ENCODE measurements at regions not wholly inside any gene's neighbourhood (a gene's known extent, or its start where the extent isn't known, plus 50 kb on each side); places are given as distances from the start of the nearest gene placed in this dataset.

DNA sequence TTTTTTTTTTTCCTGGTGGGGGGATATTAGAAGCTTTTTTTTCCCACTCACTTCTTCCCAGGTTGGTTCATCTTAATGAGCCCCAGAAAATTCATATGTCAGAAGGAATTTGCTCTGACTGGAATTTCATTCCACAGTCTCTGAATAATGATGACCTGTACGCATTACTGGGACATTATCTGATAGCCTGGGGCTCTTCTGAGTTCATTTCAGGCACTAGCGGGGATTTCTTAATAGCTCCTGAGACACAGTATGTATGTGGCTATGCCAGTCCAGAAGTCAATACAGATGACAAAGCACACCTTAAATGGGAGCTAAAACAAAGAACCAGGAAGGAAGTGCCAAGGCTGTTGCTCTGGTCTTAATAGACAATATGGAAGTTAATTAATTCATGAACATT lies 295.2 kb upstream of the IGFBP7 start:
- H3K4me1 ChIP-seq (ENCODE audit: control insufficient read depth in 1 of 2, insufficient read depth in 2 of 2, low read depth in 1 of 2, low read length in 1 of 2) = peaks cover 0 to 6% of the 10 kb centered on the region in 2 experiments; a peak in 2 of 4 replicates
- H3K9ac ChIP-seq = no peak overlapping the region
- H3K27me3 ChIP-seq (ENCODE audit: insufficient read depth) = no peaks in the 10 kb centered on the region
- peak overlapping the region in 1 of 2 experiments; percentile 10; a peak in 1 of 4 replicates for H3K27ac ChIP-seq (ENCODE audit: low read depth in 2 of 2, low read length in 1 of 2)
- no peaks in the 10 kb centered on the region for H3K36me3 ChIP-seq (replicated peaks in 1 of 2; ENCODE audit: control insufficient read depth in 1 of 2, insufficient read depth in 2 of 2, low read length in 1 of 2)
- 8% methylated on average over 2 of the region's 2 CpGs for WGBS (ENCODE audit: low lambda C conversion rate)
- H3F3A ChIP-seq (replicated peaks; ENCODE audit: insufficient read depth) = no peaks in the 10 kb centered on the region
- no peak overlapping the region for H3K4me3 ChIP-seq (ENCODE audit: low read depth in 2 of 2, low read length in 1 of 2)
- DNase-seq = peak; percentile 5
- H3K4me2 ChIP-seq = no peak overlapping the region
- H2AFZ ChIP-seq (ENCODE audit: low read depth) = no peak overlapping the region
- no peaks in the 10 kb centered on the region for H3K9me3 ChIP-seq
- CTCF ChIA-PET = interaction anchor here (1.1 to 5.6 kb wide), 2 partner anchors 21 to 238 kb away, joined by 3 to 35 read pairs; no protein-coding TSS in a partner anchor
- TF ChIP-seq PBX3 (IDR thresholded peaks at IDR 0.05) (peak; percentile 14; the same call in 1 of the 2 replicates), CHD2 (IDR thresholded peaks at IDR 0.05; ENCODE audit: low read length, partially characterized antibody) (no peak), GATA2 (CRISPR knock-in tag; IDR thresholded peaks at IDR 0.05) (peak; percentile 32; the same call in 1 of the 2 replicates), EP300 (IDR thresholded peaks at IDR 0.05; ENCODE audit: borderline replicate concordance in 1 of 2, low read depth in 1 of 2, low read length in 1 of 2) (peak in 1 of 2 experiments; percentile 34; a peak in 1 of 4 replicates)
- H4K20me1 ChIP-seq (ENCODE audit: insufficient read depth) = no peaks in the 10 kb centered on the region
- H3K79me2 ChIP-seq (ENCODE audit: insufficient read depth) = no peaks in the 10 kb centered on the region
- no peaks in the 10 kb centered on the region for H3K9me2 ChIP-seq
- POLR2A ChIA-PET = no interaction called here

- Histone ChIP-seq H3K4me3 (ENCODE audit: low read depth in 2 of 2, low read length in 1 of 2) (no peak overlapping the region), H4K20me1 (ENCODE audit: insufficient read depth) (no peaks in the 10 kb centered on the region), H3K9me2 (no peaks in the 10 kb centered on the region), H2AFZ (ENCODE audit: low read depth) (no peak overlapping the region), H3K27ac (ENCODE audit: low read depth in 2 of 2, low read length in 1 of 2) (no peak overlapping the region), H3K4me2 (no peak overlapping the region), H3K4me1 (ENCODE audit: control insufficient read depth in 1 of 2, insufficient read depth in 2 of 2, low read depth in 1 of 2, low read length in 1 of 2) (peaks cover 0 to 6% of the 10 kb centered on the region in 2 experiments; a peak in 2 of 4 replicates), H3K27me3 (ENCODE audit: insufficient read depth) (no peaks in the 10 kb centered on the region), H3K36me3 (replicated peaks in 1 of 2; ENCODE audit: control insufficient read depth in 1 of 2, insufficient read depth in 2 of 2, low read length in 1 of 2) (no peaks in the 10 kb centered on the region), H3K9ac (no peak overlapping the region), H3F3A (replicated peaks; ENCODE audit: insufficient read depth) (no peaks in the 10 kb centered on the region), H3K79me2 (ENCODE audit: insufficient read depth) (no peaks in the 10 kb centered on the region), H3K9me3 (no peaks in the 10 kb centered on the region)
- TF ChIP-seq YY1 (IDR thresholded peaks at IDR 0.05; ENCODE audit: low read depth) (no peak), MXI1 (IDR thresholded peaks at IDR 0.05; ENCODE audit: low read depth, low read length) (no peak), RAD21 (IDR thresholded peaks at IDR 0.05; ENCODE audit: low read length) (no peak), EZH2phosphoT487 (IDR thresholded peaks at IDR 0.05; ENCODE audit: borderline replicate concordance, low read depth) (no peak), RFX5 (IDR thresholded peaks at IDR 0.05; ENCODE audit: low read length) (no peak), TEAD4 (IDR thresholded peaks at IDR 0.05; ENCODE audit: borderline replicate concordance, insufficient read depth) (no peak), FOSL2 (IDR thresholded peaks at IDR 0.05; ENCODE audit: borderline replicate concordance, low read depth) (no peak), EP300 (IDR thresholded peaks at IDR 0.05; ENCODE audit: borderline replicate concordance in 1 of 2, low read depth in 1 of 2, low read length in 1 of 2) (no peak), TCF12 (IDR thresholded peaks at IDR 0.05) (no peak), TAF1 (IDR thresholded peaks at IDR 0.05; ENCODE audit: borderline replicate concordance, low read depth, low read length) (no peak)
- TF ChIP-seq, protein P1, sequence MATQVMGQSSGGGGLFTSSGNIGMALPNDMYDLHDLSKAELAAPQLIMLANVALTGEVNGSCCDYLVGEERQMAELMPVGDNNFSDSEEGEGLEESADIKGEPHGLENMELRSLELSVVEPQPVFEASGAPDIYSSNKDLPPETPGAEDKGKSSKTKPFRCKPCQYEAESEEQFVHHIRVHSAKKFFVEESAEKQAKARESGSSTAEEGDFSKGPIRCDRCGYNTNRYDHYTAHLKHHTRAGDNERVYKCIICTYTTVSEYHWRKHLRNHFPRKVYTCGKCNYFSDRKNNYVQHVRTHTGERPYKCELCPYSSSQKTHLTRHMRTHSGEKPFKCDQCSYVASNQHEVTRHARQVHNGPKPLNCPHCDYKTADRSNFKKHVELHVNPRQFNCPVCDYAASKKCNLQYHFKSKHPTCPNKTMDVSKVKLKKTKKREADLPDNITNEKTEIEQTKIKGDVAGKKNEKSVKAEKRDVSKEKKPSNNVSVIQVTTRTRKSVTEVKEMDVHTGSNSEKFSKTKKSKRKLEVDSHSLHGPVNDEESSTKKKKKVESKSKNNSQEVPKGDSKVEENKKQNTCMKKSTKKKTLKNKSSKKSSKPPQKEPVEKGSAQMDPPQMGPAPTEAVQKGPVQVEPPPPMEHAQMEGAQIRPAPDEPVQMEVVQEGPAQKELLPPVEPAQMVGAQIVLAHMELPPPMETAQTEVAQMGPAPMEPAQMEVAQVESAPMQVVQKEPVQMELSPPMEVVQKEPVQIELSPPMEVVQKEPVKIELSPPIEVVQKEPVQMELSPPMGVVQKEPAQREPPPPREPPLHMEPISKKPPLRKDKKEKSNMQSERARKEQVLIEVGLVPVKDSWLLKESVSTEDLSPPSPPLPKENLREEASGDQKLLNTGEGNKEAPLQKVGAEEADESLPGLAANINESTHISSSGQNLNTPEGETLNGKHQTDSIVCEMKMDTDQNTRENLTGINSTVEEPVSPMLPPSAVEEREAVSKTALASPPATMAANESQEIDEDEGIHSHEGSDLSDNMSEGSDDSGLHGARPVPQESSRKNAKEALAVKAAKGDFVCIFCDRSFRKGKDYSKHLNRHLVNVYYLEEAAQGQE (IDR thresholded peaks at IDR 0.05; ENCODE audit: low read depth, low read length) = no peak
- TF ChIP-seq, protein P2, sequence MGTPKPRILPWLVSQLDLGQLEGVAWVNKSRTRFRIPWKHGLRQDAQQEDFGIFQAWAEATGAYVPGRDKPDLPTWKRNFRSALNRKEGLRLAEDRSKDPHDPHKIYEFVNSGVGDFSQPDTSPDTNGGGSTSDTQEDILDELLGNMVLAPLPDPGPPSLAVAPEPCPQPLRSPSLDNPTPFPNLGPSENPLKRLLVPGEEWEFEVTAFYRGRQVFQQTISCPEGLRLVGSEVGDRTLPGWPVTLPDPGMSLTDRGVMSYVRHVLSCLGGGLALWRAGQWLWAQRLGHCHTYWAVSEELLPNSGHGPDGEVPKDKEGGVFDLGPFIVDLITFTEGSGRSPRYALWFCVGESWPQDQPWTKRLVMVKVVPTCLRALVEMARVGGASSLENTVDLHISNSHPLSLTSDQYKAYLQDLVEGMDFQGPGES (IDR thresholded peaks at IDR 0.05; ENCODE audit: low read depth, low read length) = no peak
- TF ChIP-seq, protein P3, sequence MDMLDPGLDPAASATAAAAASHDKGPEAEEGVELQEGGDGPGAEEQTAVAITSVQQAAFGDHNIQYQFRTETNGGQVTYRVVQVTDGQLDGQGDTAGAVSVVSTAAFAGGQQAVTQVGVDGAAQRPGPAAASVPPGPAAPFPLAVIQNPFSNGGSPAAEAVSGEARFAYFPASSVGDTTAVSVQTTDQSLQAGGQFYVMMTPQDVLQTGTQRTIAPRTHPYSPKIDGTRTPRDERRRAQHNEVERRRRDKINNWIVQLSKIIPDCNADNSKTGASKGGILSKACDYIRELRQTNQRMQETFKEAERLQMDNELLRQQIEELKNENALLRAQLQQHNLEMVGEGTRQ (IDR thresholded peaks at IDR 0.05; ENCODE audit: borderline replicate concordance, low read depth, low read length) = no peak
- DNase-seq = no peak
- POLR2A ChIA-PET = no interaction called here
- CTCF ChIA-PET = interaction anchor here (0.6 to 5.6 kb wide), 4 partner anchors 11 to 849 kb away, joined by 3 to 35 read pairs (median 11); no protein-coding TSS in a partner anchor
- WGBS (ENCODE audit: low lambda C conversion rate) = 41% methylated on average over 4 of the region's 4 CpGs
Observed at GRCh38 chr4:57404483-57404882, 294.3 kb upstream of the IGFBP7 start.

All from SK-N-SH (cell line).